ENCODE measurements at regions not wholly inside any gene's neighbourhood (a gene's known extent, or its start where the extent isn't known, plus 50 kb on each side); places are given as distances from the start of the nearest gene placed in this dataset.

- Histone ChIP-seq H3K4me3 (no peak overlapping the region), H3K27me3 (ENCODE audit: insufficient read depth) (no peaks in the 10 kb centered on the region), H2AFZ (no peak overlapping the region), H3K9me2 (ENCODE audit: insufficient read depth) (peaks cover 16% of the 10 kb centered on the region), H3K36me3 (ENCODE audit: insufficient read depth) (no peaks in the 10 kb centered on the region; the same call in 1 of the 2 replicates), H4K20me1 (replicated peaks; ENCODE audit: insufficient read depth) (no peaks in the 10 kb centered on the region), H3K79me2 (replicated peaks; ENCODE audit: insufficient read depth) (no peaks in the 10 kb centered on the region), H3K4me2 (no peak overlapping the region), H3K27ac (ENCODE audit: low read depth) (no peak overlapping the region), H3F3A (replicated peaks; ENCODE audit: low read depth) (no peaks in the 10 kb centered on the region), H3K4me1 (ENCODE audit: insufficient read depth) (peaks cover 13% of the 10 kb centered on the region)
- Mint-ChIP-seq H3K4me1 (no peaks in the 10 kb centered on the region), H3K27me3 (ENCODE audit: insufficient read depth, low read depth, poor library complexity) (no peaks in the 10 kb centered on the region), H3K9me3 (no peaks in the 10 kb centered on the region), H3K36me3 (ENCODE audit: low read depth) (no peaks in the 10 kb centered on the region), H3K27ac (no peak overlapping the region), H3K4me3 (no peak overlapping the region)
- TF ChIP-seq ZNF331 (CRISPR knock-in tag; IDR thresholded peaks at IDR 0.05; ENCODE audit: low read depth) (peak; percentile 63), JUNB (IDR thresholded peaks at IDR 0.05; ENCODE audit: unreplicated experiment) (no peak)
- no peak for DNase-seq (ENCODE audit: low spot score)
- ATAC-seq, result no peak
These were observed 62.8 kb upstream of the GPR139 start for GRCh38 chr16:20136446-20136968.

GRCh38 chr16:20129375-20129774, 55.7 kb upstream of the GPR139 start:
- no peak overlapping the region for H3K27ac ChIP-seq (ENCODE audit: low read depth)
- H3K4me3 ChIP-seq, result no peak overlapping the region
- no peak overlapping the region for H2AFZ ChIP-seq
- DNase-seq (ENCODE audit: low spot score) (no peak), ATAC-seq (no peak)
- Mint-ChIP-seq H3K4me1 (no peaks in the 10 kb centered on the region), H3K27ac (no peak overlapping the region), H3K27me3 (ENCODE audit: insufficient read depth, low read depth, poor library complexity) (peaks cover 5% of the 10 kb centered on the region), H3K4me3 (no peak overlapping the region), H3K9me3 (peaks cover 13% of the 10 kb centered on the region; the same call in 1 of the 3 replicates), H3K36me3 (ENCODE audit: low read depth) (peaks cover 7% of the 10 kb centered on the region; the same call in 2 of the 3 replicates)
- H3K36me3 ChIP-seq (ENCODE audit: insufficient read depth), result no peaks in the 10 kb centered on the region
- H3F3A ChIP-seq (replicated peaks; ENCODE audit: low read depth), result no peaks in the 10 kb centered on the region
- H3K27me3 ChIP-seq (ENCODE audit: insufficient read depth), result no peaks in the 10 kb centered on the region
- peaks cover 3% of the 10 kb centered on the region; the same call in 1 of the 2 replicates for H3K9me2 ChIP-seq (ENCODE audit: insufficient read depth)
- H4K20me1 ChIP-seq (replicated peaks; ENCODE audit: insufficient read depth), result no peaks in the 10 kb centered on the region
- H3K4me1 ChIP-seq (ENCODE audit: insufficient read depth), result no peaks in the 10 kb centered on the region
- H3K4me2 ChIP-seq, result no peak overlapping the region
- no peaks in the 10 kb centered on the region for H3K79me2 ChIP-seq (replicated peaks; ENCODE audit: insufficient read depth)
- TF ChIP-seq ZNF331 (CRISPR knock-in tag; IDR thresholded peaks at IDR 0.05; ENCODE audit: low read depth) (no peak), CTCF (conservative IDR thresholded peaks at IDR 0.05; ENCODE audit: low read depth in 2 of 2) (no peak), ZNF114 (CRISPR knock-in tag; IDR thresholded peaks at IDR 0.05) (no peak), JUNB (IDR thresholded peaks at IDR 0.05; ENCODE audit: unreplicated experiment) (no peak), REST (IDR thresholded peaks at IDR 0.05; ENCODE audit: unreplicated experiment) (no peak), STAT1 (IDR thresholded peaks at IDR 0.05; ENCODE audit: unreplicated experiment) (no peak), EZH2phosphoT487 (IDR thresholded peaks at IDR 0.05; ENCODE audit: unreplicated experiment) (no peak), NANOG (IDR thresholded peaks at IDR 0.05; ENCODE audit: borderline replicate concordance) (no peak), ZNF462 (CRISPR knock-in tag; IDR thresholded peaks at IDR 0.05) (no peak), POLR2AphosphoS5 (IDR thresholded peaks at IDR 0.05; ENCODE audit: low read depth) (no peak), EZH2 (IDR thresholded peaks at IDR 0.05; ENCODE audit: low read depth, unreplicated experiment) (no peak)

All from GM23338 (cell line).